Activated naive CD4-positive, alpha-beta T cell treated with anti-CD3 and anti-CD28 coated beads, Interleukin-2, amount 50 U/mL, for 72 hours (primary cell): ENCODE measurements at regions not wholly inside any gene's neighbourhood (a gene's known extent, or its start where the extent isn't known, plus 50 kb on each side); places are given as distances from the start of the nearest gene placed in this dataset.

ENCODE experiments used
- ATAC-seq, 2 donors: fragments of 150-1000 bp; cut with Tn5 transposase; 2 replicates each; pipeline ENCODE4 v1.10.0; 2021; ENCODE audit warnings: mild to moderate bottlenecking in 2 of 2, moderate library complexity in 2 of 2
- DNase-seq, 2 donors: peaks; one replicate each; pipeline ENCODE4 v3.0.0; 2021 to 2022; ENCODE audit warnings: low spot score in 2 of 2
- H3K27ac Mint-ChIP-seq, 2 donors: one replicate each; pipeline ENCODE4 v1.8.0; 2022; ENCODE audit warnings: mild to moderate bottlenecking in 2 of 2, mixed read lengths in 2 of 2
- H3K36me3 Mint-ChIP-seq, 2 donors: one replicate each; pipeline ENCODE4 v1.8.0; 2022; ENCODE audit warnings: mixed read lengths in 2 of 2
- H3K9me3 Mint-ChIP-seq, 2 donors: one replicate each; pipeline ENCODE4 v1.8.0; 2022; ENCODE audit warnings: mixed read lengths in 2 of 2

GRCh38 chr1:218778257-218779126 lies 395.2 kb upstream of the LYPLAL1 start:
- ATAC-seq (no peak), DNase-seq (no peak)
- Mint-ChIP-seq H3K9me3 (peaks cover 0 to 6% of the 10 kb centered on the region in 2 donors), H3K36me3 (no peaks in the 10 kb centered on the region), H3K27ac (no peak overlapping the region)

- ATAC-seq = no peak
Measured at GRCh38 chr1:218779341-218780100, 394.2 kb upstream of the LYPLAL1 start.

GRCh38 chr1:218783131-218783530 lies 390.5 kb upstream of the LYPLAL1 start:
- ATAC-seq (no peak), DNase-seq (no peak)
- H3K9me3 Mint-ChIP-seq = peaks cover 0 to 6% of the 10 kb centered on the region in 2 donors
- H3K27ac Mint-ChIP-seq = no peak overlapping the region
- H3K36me3 Mint-ChIP-seq = no peaks in the 10 kb centered on the region

More at GRCh38 chr1:218779341-218780100, 394.2 kb upstream of the LYPLAL1 start:
- no peak for DNase-seq
- Mint-ChIP-seq H3K36me3 (no peaks in the 10 kb centered on the region), H3K9me3 (peaks cover 0 to 6% of the 10 kb centered on the region in 2 donors), H3K27ac (no peak overlapping the region)

GRCh38 chr1:218783916-218784315 lies 389.8 kb upstream of the LYPLAL1 start:
- no peak for ATAC-seq
- H3K36me3 Mint-ChIP-seq = no peaks in the 10 kb centered on the region

GRCh38 chr1:218785928-218786327 lies 387.8 kb upstream of the LYPLAL1 start:
- Mint-ChIP-seq H3K36me3 (no peaks in the 10 kb centered on the region), H3K27ac (no peak overlapping the region), H3K9me3 (peaks cover 3 to 13% of the 10 kb centered on the region in 2 donors)
- DNase-seq = no peak
- ATAC-seq = no peak

More at GRCh38 chr1:218783916-218784315, 389.8 kb upstream of the LYPLAL1 start:
- Mint-ChIP-seq H3K9me3 (peaks cover 0 to 6% of the 10 kb centered on the region in 2 donors), H3K27ac (no peak overlapping the region)
- DNase-seq = no peak

GRCh38 chr1:218787826-218788225 lies 385.9 kb upstream of the LYPLAL1 start:
- ATAC-seq (no peak), DNase-seq (no peak)
- no peaks in the 10 kb centered on the region for H3K36me3 Mint-ChIP-seq
- H3K9me3 Mint-ChIP-seq = peaks cover 6 to 9% of the 10 kb centered on the region in 2 donors
- no peak overlapping the region for H3K27ac Mint-ChIP-seq

- ATAC-seq (no peak), DNase-seq (no peak)
- Mint-ChIP-seq H3K9me3 (peaks cover 0 to 8% of the 10 kb centered on the region in 2 donors), H3K36me3 (no peaks in the 10 kb centered on the region), H3K27ac (no peak overlapping the region)
Measured at GRCh38 chr1:218796773-218797172, 376.9 kb upstream of the LYPLAL1 start.

- Mint-ChIP-seq H3K27ac (no peak overlapping the region), H3K36me3 (no peaks in the 10 kb centered on the region), H3K9me3 (peaks cover 6 to 8% of the 10 kb centered on the region in 2 donors)
- ATAC-seq = no peak
- no peak for DNase-seq
Measured at GRCh38 chr1:218802799-218803198, 370.9 kb upstream of the LYPLAL1 start.

GRCh38 chr1:218803351-218803997 lies 370.2 kb upstream of the LYPLAL1 start:
- no peak for DNase-seq
- Mint-ChIP-seq H3K27ac (no peak overlapping the region), H3K9me3 (peaks cover 6 to 12% of the 10 kb centered on the region in 2 donors), H3K36me3 (no peaks in the 10 kb centered on the region)
- ATAC-seq = no peak

GRCh38 chr1:218804014-218804785 lies 369.5 kb upstream of the LYPLAL1 start:
- peaks cover 6 to 17% of the 10 kb centered on the region in 2 donors for H3K9me3 Mint-ChIP-seq
- no peak for DNase-seq
- H3K27ac Mint-ChIP-seq = no peak overlapping the region
- no peak for ATAC-seq
- no peaks in the 10 kb centered on the region for H3K36me3 Mint-ChIP-seq

- no peak overlapping the region for H3K27ac Mint-ChIP-seq
- H3K36me3 Mint-ChIP-seq = no peaks in the 10 kb centered on the region
- no peak for DNase-seq
- peaks cover 0 to 9% of the 10 kb centered on the region in 2 donors for H3K9me3 Mint-ChIP-seq
- no peak for ATAC-seq
Measured at GRCh38 chr1:218809061-218809460, 364.6 kb upstream of the LYPLAL1 start.

GRCh38 chr1:218809625-218810024 lies 364.1 kb upstream of the LYPLAL1 start:
- Mint-ChIP-seq H3K9me3 (peaks cover 0 to 9% of the 10 kb centered on the region in 2 donors), H3K27ac (no peak overlapping the region), H3K36me3 (no peaks in the 10 kb centered on the region)
- ATAC-seq (no peak), DNase-seq (no peak)

- DNase-seq (no peak), ATAC-seq (no peak)
- Mint-ChIP-seq H3K36me3 (no peaks in the 10 kb centered on the region), H3K27ac (no peak overlapping the region), H3K9me3 (peaks cover 0 to 9% of the 10 kb centered on the region in 2 donors)
Measured at GRCh38 chr1:218810306-218810705, 363.4 kb upstream of the LYPLAL1 start.

GRCh38 chr1:218811497-218811896 lies 362.2 kb upstream of the LYPLAL1 start:
- ATAC-seq (no peak), DNase-seq (no peak)
- Mint-ChIP-seq H3K9me3 (peaks cover 1 to 9% of the 10 kb centered on the region in 2 donors), H3K36me3 (no peaks in the 10 kb centered on the region), H3K27ac (no peak overlapping the region)

- DNase-seq = no peak
- H3K9me3 Mint-ChIP-seq = peaks cover 3 to 9% of the 10 kb centered on the region in 2 donors
- no peak for ATAC-seq
- no peak overlapping the region for H3K27ac Mint-ChIP-seq
- H3K36me3 Mint-ChIP-seq = no peaks in the 10 kb centered on the region
Measured at GRCh38 chr1:218812360-218812759, 361.3 kb upstream of the LYPLAL1 start.

- ATAC-seq (no peak), DNase-seq (no peak)
- Mint-ChIP-seq H3K36me3 (no peaks in the 10 kb centered on the region), H3K27ac (no peak overlapping the region), H3K9me3 (peaks cover 3 to 8% of the 10 kb centered on the region in 2 donors)
Measured at GRCh38 chr1:218813237-218813636, 360.4 kb upstream of the LYPLAL1 start.
